Gastrocnemius medialis (tissue), 4 donors: ENCODE measurements at regions not wholly inside any gene's neighbourhood (a gene's known extent, or its start where the extent isn't known, plus 50 kb on each side); places are given as distances from the start of the nearest gene placed in this dataset.

Experiments
- POLR2A ChIP-seq, 2 donors: fragments of 450-650 bp; IDR thresholded peaks; one replicate each; pipeline ENCODE4 v1.6.1; 2017; ENCODE audit warnings: antibody characterized with exemption in 2 of 2, mild to moderate bottlenecking in 2 of 2, moderate library complexity in 2 of 2
- TF ChIP-seq, protein P1 (sequence below), 5 experiments: fragments of 450-650 bp in 3 of 5; fragments of 200-600 bp in 2 of 5; sonication (generic) in 2 of 5; IDR thresholded peaks in 4 of 5; conservative IDR thresholded peaks in 1 of 5; 1 replicate in 4 of 5; 2 replicates in 1 of 5; pipeline ENCODE4 v1.5.1; 2016 to 2019; ENCODE audit warnings: antibody characterized with exemption in 5 of 5, mild to moderate bottlenecking in 3 of 5, moderate library complexity in 3 of 5

- TF ChIP-seq, protein P1, sequence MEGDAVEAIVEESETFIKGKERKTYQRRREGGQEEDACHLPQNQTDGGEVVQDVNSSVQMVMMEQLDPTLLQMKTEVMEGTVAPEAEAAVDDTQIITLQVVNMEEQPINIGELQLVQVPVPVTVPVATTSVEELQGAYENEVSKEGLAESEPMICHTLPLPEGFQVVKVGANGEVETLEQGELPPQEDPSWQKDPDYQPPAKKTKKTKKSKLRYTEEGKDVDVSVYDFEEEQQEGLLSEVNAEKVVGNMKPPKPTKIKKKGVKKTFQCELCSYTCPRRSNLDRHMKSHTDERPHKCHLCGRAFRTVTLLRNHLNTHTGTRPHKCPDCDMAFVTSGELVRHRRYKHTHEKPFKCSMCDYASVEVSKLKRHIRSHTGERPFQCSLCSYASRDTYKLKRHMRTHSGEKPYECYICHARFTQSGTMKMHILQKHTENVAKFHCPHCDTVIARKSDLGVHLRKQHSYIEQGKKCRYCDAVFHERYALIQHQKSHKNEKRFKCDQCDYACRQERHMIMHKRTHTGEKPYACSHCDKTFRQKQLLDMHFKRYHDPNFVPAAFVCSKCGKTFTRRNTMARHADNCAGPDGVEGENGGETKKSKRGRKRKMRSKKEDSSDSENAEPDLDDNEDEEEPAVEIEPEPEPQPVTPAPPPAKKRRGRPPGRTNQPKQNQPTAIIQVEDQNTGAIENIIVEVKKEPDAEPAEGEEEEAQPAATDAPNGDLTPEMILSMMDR (IDR thresholded peaks at IDR 0.05 in 4 of 5, conservative IDR thresholded peaks at IDR 0.05 in 1 of 5), result no peak
- no peak for TF ChIP-seq POLR2A (IDR thresholded peaks at IDR 0.05)
These were observed 1933.6 kb upstream of the LRRTM1 start for GRCh38 chr2:82237994-82238662.
